Esophagus mucosa (tissue), 1 donor: ENCODE measurements at regions not wholly inside any gene's neighbourhood (a gene's known extent, or its start where the extent isn't known, plus 50 kb on each side); places are given as distances from the start of the nearest gene placed in this dataset.

Experiments
- ATAC-seq: fragments of 200-7000 bp; cut with Tn5 transposase; one replicate; pipeline ENCODE4 v1.9.1; 2020
- donor health status: DM: yes; HTN: yes; CAD: no.

DNA sequence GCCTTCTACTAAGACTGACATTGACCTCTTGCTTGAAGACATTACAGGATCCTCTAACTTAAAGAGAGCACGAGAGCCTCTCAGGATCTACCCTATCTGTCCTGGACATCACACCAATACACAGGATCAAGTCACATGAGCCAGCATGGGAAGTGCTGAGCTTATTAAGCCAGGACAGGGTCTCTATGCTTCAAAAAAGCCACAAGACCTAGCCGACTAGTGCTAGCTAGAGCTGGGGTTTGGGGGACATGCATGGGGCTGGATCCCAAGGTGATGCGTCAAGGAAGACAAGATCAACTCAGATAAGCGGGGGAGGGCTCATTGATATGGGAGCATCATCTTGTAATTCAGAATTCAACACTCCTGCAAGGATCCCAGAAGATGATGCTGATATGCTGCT is 167.2 kb upstream of the TAB2 start:
- ATAC-seq, result no peak

DNA sequence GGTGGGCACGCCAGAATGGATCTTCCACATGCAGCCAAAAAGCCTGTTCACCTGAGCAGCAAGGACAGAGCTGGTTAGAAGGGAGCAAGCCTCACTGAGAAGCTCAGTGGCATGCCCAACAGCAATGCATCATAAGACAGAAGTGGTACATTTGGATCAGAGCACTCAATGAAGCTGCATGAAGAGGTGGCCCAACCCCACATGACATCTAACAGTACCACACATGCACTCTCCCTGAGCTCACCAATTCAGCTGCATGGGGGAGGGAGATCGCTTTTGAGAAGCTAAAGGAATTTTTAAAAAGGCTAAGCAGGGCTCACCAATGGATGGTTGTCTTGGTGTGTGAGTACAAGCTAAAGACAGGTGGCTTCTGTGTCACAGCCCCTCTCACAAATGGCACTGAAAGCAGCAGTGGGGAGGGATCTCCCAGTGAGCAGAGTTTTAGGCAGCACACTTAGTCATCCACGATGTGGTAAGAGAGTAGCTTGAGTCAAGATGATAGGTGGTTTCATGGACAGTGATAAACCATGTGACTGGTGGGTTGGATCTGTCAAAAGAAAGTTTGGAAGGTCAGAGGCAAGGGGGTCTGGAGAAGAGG is 166.6 kb upstream of the TAB2 start:
- no peak for ATAC-seq

DNA sequence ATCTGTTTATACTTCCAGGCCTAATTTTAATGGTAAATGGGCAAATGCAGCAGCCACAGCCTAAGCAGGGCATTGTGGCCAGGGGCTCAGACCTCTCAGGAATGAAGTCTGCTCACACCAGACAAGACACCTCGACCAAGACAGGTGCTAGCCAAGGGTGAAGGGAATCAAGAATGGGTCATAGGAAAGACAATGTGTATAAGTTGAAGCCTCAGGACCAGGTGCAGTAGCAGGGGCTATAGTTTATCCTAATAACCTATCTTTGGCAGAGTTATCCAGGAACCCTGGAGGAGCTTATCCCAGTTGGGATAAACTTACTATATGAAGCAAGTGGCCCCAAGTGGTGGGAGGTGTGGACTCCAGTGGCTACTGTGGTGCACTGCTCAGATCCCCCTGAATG is 165.0 kb upstream of the TAB2 start:
- ATAC-seq, result no peak

- no peak for ATAC-seq
Observed at GRCh38 chr6:149153100-149153499, 164.4 kb upstream of the TAB2 start.

- ATAC-seq, result no peak
Observed at GRCh38 chr6:149153693-149154092, 163.8 kb upstream of the TAB2 start.

DNA sequence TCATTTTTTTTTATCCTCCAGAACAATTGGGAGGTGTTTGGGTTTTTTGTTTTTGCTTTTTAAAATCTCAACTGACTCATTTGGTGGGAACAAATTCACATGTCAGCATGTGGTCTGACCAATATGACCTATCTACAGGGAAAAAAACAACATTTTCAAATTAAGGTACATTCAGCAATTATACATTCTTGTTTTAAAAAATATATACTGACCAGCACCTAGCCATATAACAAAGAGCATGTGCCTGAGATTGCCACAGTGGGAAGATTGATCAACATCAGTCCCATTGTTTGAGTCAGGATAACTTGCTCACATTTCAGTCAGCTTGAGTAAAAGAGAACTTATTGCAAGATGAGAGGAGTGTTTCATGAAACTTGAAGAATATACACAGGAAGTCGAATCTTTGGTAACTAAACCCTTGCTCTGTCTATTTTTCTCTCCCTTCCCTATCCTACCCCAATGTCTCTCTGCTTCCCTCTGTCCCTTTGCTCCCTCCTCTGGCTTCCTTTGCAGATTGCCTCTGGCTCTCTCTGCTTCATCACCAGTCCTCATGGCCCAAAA is 163.2 kb upstream of the TAB2 start:
- no peak for ATAC-seq

GRCh38 chr6:149157126-149157525 is 160.4 kb upstream of the TAB2 start:
- ATAC-seq, result no peak

DNA sequence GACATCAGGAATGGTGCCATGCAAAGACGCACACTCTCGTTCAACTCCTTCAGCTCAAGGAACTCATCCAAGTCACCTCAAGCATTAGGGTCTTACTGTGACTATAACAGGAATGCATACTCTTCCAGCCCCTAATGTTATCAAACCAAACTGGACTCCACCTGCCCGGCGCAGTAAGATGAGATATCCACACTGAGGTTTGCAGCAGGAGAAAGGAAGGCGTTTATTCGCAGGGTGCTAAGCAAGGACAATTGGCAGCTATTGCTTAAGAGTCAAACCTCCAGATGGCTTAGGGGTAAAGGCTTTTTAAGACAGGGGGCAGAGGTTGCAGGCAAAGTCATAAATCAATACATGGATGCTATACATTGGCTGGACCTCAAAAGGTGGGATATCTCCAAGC is 159.4 kb upstream of the TAB2 start:
- ATAC-seq, result no peak

DNA sequence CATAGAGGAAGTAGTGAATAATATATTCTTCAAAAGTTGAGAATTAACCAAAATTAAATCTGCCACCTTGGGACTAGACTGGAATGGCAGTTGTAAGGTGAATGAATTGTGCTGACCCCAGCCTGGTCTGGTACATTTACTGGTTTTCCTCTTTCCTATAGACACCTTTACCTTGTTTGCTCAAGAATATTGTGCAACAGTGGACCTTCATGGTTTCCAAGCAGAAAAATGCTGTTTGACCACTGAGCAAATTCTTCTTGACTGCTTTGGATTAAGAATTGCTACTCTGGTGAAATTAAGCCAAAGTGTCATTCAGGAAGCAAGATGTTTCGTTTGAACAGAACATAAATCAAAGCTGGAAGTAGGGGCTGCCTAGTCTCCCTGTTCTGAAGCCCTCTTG is 156.6 kb upstream of the TAB2 start:
- ATAC-seq, result no peak

DNA sequence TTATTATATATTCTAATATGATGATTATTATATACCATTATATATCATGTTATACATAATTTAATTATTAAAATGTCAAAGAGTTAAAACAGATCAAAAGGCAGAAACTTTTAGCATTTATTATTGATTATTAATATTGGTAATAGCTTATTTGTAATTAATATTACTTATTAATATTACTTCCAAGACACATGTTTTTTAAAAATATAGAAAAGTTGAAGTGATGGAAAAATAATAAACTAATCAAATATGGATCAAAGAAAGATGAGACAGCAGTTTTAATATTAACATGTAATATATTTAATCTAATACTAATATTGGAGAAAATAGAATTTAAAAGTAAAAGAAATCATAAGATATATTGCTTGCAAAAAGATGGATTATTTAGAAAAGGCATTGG is 154.6 kb upstream of the TAB2 start:
- ATAC-seq, result no peak

GRCh38 chr6:149164199-149164750 is 153.2 kb upstream of the TAB2 start:
- no peak for ATAC-seq

DNA sequence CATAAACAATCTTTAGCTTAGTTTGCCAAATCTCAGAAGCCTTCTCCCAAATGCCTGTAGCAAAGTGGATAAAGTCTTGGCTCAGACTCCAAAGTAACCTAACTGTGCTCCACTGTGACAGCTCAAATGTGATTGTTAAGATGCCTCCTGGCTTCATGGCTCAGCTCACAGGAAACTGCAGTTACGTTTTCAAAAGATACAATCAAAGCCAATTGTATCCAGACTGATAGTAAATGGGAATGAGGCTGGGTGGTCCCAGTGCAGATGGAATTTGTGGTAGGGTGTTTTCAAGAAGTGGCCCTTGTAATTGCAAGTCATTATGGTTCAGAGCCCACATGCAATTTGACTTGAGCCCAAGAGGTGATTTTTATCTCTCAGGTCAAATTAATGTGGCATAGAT is 151.2 kb upstream of the TAB2 start:
- no peak for ATAC-seq

DNA sequence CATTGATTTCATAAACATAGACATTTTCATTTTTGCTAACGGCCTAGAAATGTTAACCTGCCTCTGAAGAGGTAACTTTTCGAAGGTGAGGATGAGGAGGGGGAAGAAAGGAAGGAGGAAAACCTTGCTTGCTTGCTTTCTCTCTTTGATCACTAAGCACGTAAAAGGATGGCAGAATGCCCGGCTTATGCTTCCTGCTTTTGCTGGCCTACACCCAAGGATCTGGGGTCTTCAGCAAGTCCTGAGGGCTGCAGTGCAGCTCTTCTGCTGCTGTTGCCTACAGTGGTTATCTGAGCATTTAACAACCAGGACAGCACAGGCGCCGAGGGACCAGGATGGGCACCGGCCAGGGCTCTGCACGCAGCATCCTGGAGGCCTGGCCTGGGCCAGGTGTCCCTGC is 150.8 kb upstream of the TAB2 start:
- ATAC-seq, result no peak

GRCh38 chr6:149168968-149169367 is 148.5 kb upstream of the TAB2 start:
- no peak for ATAC-seq

DNA sequence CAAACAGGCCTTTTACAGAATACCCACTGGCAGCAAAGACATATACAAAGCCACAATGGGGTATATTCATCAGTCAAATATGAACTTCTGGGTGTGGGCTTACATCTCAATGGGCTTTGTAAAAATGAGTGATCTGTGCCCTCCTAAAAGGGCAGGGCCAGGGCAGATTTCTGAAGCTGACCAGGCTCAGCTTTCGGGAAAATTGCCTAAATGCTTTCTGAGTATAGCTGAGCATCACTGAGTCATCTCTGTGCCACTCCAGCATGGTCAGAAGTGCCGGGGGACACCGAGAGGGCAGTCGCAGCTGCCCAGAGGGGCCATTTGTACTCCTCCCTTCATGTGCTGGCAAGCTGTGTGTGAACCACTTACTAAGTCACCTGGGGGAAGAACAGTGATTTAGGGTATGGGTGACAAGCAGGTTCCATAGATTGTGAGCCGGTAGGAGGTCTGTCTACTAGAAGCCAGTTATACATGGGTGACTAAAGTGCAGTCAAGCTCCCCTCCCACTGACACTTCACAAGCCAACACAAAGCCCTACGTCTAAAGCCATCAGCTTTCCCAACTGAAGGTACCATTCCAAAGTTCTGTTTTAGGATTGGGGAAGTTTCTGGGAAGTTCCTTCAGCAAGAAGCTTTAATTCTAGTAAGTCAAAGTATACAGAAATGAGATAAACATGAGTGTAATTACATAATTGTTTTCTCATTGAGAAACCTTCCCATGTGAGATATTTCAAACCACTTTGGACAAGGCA is 147.6 kb upstream of the TAB2 start:
- ATAC-seq, result no peak

DNA sequence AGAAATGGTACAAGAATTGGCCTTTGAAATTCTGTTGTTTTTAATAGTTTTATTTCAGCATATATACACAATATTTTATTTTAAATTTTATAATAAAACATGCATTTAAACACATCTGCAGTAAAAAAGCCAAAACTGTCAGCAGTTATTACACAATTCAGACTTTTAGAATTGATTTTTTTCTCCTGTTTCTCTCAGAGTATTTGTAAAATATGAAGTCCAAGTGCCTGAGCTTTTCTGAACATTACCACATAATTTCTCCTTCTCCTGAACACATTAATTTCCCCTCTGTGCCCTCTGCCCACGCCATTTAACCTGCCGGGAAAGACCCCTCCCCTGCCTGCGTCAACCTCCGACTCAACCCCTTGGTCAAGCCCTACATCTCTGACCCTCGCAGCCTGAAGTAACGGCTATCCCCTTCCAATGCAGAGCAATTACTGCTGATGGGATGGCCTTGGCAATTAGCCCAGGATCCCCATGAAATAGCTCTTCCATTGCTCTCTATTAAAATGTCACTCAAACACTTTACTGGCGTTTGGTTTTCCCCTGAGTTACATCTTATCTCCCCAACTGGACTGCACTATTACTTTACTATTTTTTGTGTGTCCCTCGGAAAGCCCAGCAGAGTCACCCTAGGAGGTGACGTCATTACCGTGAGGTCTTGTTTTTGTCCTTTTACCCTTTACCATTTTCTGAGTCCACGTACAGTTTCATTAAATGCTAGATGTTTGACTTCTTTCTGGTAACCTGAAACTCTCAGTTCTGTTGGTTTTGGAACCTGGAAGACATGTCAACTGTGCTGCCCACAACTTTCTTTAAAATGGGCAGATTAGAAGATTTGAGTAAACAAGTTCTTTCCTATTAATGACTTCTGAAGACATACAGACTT is 146.7 kb upstream of the TAB2 start:
- ATAC-seq, result no peak

DNA sequence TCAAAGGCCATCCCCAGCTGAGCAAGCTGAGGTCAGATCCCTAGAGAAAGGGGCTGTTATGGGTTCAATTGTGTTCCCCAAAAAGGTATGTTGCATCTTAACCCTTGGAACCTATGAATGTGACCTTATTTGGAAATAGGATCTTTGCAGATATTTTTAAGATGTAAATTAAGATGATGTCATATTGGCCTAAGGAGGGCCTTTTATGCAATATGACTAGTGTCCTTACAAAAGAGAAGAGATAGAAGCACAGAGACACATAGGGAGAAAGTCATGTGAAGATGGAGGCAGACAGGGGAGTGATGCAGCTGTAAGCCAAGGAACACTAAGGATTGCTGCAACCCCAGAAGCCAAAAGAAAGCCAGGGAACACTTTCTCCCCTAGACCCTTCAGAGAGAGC is 144.3 kb upstream of the TAB2 start:
- ATAC-seq, result no peak

GRCh38 chr6:149174962-149175361 is 142.6 kb upstream of the TAB2 start:
- no peak for ATAC-seq

GRCh38 chr6:149176971-149177667 is 140.4 kb upstream of the TAB2 start:
- no peak for ATAC-seq

GRCh38 chr6:149179431-149179830 is 138.1 kb upstream of the TAB2 start:
- ATAC-seq, result no peak

- no peak for ATAC-seq
Observed at GRCh38 chr6:149181304-149181703, 136.2 kb upstream of the TAB2 start.

DNA sequence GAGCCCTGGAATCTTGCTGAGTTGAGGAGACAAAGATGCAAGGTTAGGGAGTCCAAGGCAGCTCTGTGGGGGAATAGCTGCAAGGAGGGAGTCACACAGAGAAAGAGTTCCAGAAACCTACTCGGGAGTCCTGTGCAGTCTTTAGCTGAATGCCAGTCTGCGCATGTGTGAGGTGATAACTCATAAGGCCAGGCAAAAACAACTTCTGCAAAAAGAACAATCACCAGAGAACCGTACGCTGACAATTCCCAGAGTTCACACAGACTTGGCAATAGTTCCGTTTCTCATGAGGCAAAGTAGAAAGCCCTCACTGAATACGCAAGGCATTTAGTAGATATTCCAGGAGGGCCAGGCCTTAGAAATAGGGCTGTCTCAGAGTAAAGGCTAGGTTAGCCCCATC is 135.2 kb upstream of the TAB2 start:
- no peak for ATAC-seq
